ENCODE measurements at regions not wholly inside any gene's neighbourhood (a gene's known extent, or its start where the extent isn't known, plus 50 kb on each side); places are given as distances from the start of the nearest gene placed in this dataset.

- DNase-seq (ENCODE audit: low read depth): peak; percentile 28
Measured at GRCh38 chr16:51500306-51500705, 349.2 kb upstream of the SALL1 start.

- DNase-seq (ENCODE audit: low read depth): no peak
Measured at GRCh38 chr16:51497541-51498211, 346.6 kb upstream of the SALL1 start.

- DNase-seq (ENCODE audit: low read depth): no peak
Measured at GRCh38 chr16:51490866-51491265, 339.8 kb upstream of the SALL1 start.

GRCh38 chr16:51487880-51488279 is 336.8 kb upstream of the SALL1 start:
- no peak for DNase-seq (ENCODE audit: low read depth)

- DNase-seq (ENCODE audit: low read depth): no peak
Measured at GRCh38 chr16:51474414-51475091, 323.5 kb upstream of the SALL1 start.

- peak; percentile 6 for DNase-seq (ENCODE audit: low read depth)
Measured at GRCh38 chr16:51473091-51473490, 322.0 kb upstream of the SALL1 start.

GRCh38 chr16:51470492-51470891 is 319.4 kb upstream of the SALL1 start:
- no peak for DNase-seq (ENCODE audit: low read depth)

- peak; percentile 74 for DNase-seq (ENCODE audit: low read depth)
Measured at GRCh38 chr16:51464996-51465395, 313.9 kb upstream of the SALL1 start.

GRCh38 chr16:51461255-51461654 is 310.2 kb upstream of the SALL1 start:
- no peak for DNase-seq (ENCODE audit: low read depth)

- DNase-seq (ENCODE audit: low read depth): no peak
Measured at GRCh38 chr16:51458356-51459140, 307.5 kb upstream of the SALL1 start.

- no peak for DNase-seq (ENCODE audit: low read depth)
Measured at GRCh38 chr16:51457775-51458174, 306.7 kb upstream of the SALL1 start.

GRCh38 chr16:51455398-51455797 is 304.3 kb upstream of the SALL1 start:
- DNase-seq (ENCODE audit: low read depth): no peak

GRCh38 chr16:51453251-51453650 is 302.2 kb upstream of the SALL1 start:
- DNase-seq (ENCODE audit: low read depth): no peak

- DNase-seq (ENCODE audit: low read depth): no peak
Measured at GRCh38 chr16:51450909-51451308, 299.8 kb upstream of the SALL1 start.

- DNase-seq (ENCODE audit: low read depth): no peak
Measured at GRCh38 chr16:51450376-51450775, 299.3 kb upstream of the SALL1 start.

GRCh38 chr16:51449441-51449840 is 298.4 kb upstream of the SALL1 start:
- no peak for DNase-seq (ENCODE audit: low read depth)

- no peak for DNase-seq (ENCODE audit: low read depth)
Measured at GRCh38 chr16:51445250-51445649, 294.2 kb upstream of the SALL1 start.

GRCh38 chr16:51443934-51444333 is 292.9 kb upstream of the SALL1 start:
- no peak for DNase-seq (ENCODE audit: low read depth)

GRCh38 chr16:51442141-51442870 is 291.2 kb upstream of the SALL1 start:
- no peak for DNase-seq (ENCODE audit: low read depth)

- DNase-seq (ENCODE audit: low read depth): no peak
Measured at GRCh38 chr16:51440131-51440889, 289.2 kb upstream of the SALL1 start.

GRCh38 chr16:51439271-51439670 is 288.2 kb upstream of the SALL1 start:
- no peak for DNase-seq (ENCODE audit: low read depth)
